Subcutaneous abdominal adipose tissue (tissue), 5 donors: ENCODE measurements at regions not wholly inside any gene's neighbourhood (a gene's known extent, or its start where the extent isn't known, plus 50 kb on each side); places are given as distances from the start of the nearest gene placed in this dataset.

Source experiments
- H3K27ac ChIP-seq: one replicate; pipeline ENCODE4 v1.7.0; 2013; ENCODE audit warnings: low read depth, mild to moderate bottlenecking, inconsistent platforms, low read length, moderate library complexity
- H3K27me3 ChIP-seq, 5 donors: one replicate each; pipeline ENCODE4 v1.7.0; 2013; ENCODE audit warnings: low read length in 5 of 5, inconsistent platforms in 1 of 5; ENCODE audit not compliant: control insufficient read depth in 5 of 5, insufficient read depth in 4 of 5
- H3K36me3 ChIP-seq, 5 donors: one replicate each; pipeline ENCODE4 v1.7.0; 2013; ENCODE audit warnings: low read length in 5 of 5; ENCODE audit not compliant: control insufficient read depth in 5 of 5, insufficient read depth in 5 of 5
- H3K4me1 ChIP-seq, 5 donors: one replicate each; pipeline ENCODE4 v1.7.0; 2013; ENCODE audit warnings: low read length in 5 of 5, mild to moderate bottlenecking in 3 of 5, moderate library complexity in 1 of 5; ENCODE audit not compliant: control insufficient read depth in 5 of 5, insufficient read depth in 5 of 5
- H3K4me3 ChIP-seq, 5 donors: one replicate each; pipeline ENCODE4 v1.7.0; 2013; ENCODE audit warnings: low read length in 5 of 5, low read depth in 1 of 5
- H3K9ac ChIP-seq, 5 donors: one replicate each; pipeline ENCODE4 v1.7.0; 2013; ENCODE audit warnings: low read length in 5 of 5, mild to moderate bottlenecking in 4 of 5, moderate library complexity in 3 of 5
- H3K9me3 ChIP-seq, 5 donors: one replicate each; pipeline ENCODE4 v1.7.0; 2013; ENCODE audit warnings: low read length in 5 of 5; ENCODE audit not compliant: control insufficient read depth in 5 of 5
- donor health status: healthy.
- donor health status: healthy.
- donor health status: healthy.
- donor health status: healthy.
- donor health status: healthy.

DNA sequence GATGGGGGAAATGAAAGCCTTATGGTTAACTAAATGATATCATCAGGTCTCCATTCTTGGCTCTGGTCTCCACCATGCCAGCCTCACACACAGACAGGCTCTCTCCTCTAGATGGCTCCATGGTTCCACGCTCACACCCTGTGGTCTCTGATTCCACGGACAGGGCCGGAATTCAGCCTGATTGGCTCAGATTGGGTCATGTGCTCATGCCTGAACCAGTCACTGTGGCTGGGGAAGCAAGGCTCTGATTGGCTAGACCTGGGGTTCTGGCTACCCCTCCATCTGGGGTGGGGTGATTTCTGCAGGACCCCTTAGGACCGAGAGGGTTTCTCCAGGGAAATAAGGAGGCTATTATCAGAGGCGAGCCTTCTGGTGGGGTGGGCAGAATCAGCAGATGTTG is 277.0 kb downstream of the PTPRU start:
- Histone ChIP-seq H3K9me3 (peaks cover 0 to 4% (median 0%) of the 10 kb centered on the region in 5 donors), H3K4me3 (no peak overlapping the region), H3K27me3 (peaks cover 2 to 6% (median 5%) of the 10 kb centered on the region in 5 donors), H3K27ac (no peak overlapping the region), H3K36me3 (no peaks in the 10 kb centered on the region), H3K4me1 (peaks cover 0 to 3% (median 0%) of the 10 kb centered on the region in 5 donors), H3K9ac (no peak overlapping the region)

GRCh38 chr1:29511436-29511835 is 275.1 kb downstream of the PTPRU start:
- peaks cover 0 to 3% (median 0%) of the 10 kb centered on the region in 5 donors for H3K4me1 ChIP-seq
- no peak overlapping the region for H3K4me3 ChIP-seq
- no peaks in the 10 kb centered on the region for H3K36me3 ChIP-seq
- H3K27ac ChIP-seq, result no peak overlapping the region
- H3K9me3 ChIP-seq, result peaks cover 0 to 4% (median 0%) of the 10 kb centered on the region in 5 donors
- H3K9ac ChIP-seq, result no peak overlapping the region
- H3K27me3 ChIP-seq, result peaks cover 5 to 8% (median 6%) of the 10 kb centered on the region in 5 donors

- no peak overlapping the region for H3K9ac ChIP-seq
- peaks cover 3 to 18% (median 17%) of the 10 kb centered on the region in 5 donors for H3K27me3 ChIP-seq
- no peak overlapping the region for H3K27ac ChIP-seq
- peaks cover 0 to 4% (median 0%) of the 10 kb centered on the region in 5 donors for H3K9me3 ChIP-seq
- H3K4me3 ChIP-seq, result no peak overlapping the region
- H3K36me3 ChIP-seq, result no peaks in the 10 kb centered on the region
- no peaks in the 10 kb centered on the region for H3K4me1 ChIP-seq
Observed at GRCh38 chr1:29508458-29509107, 272.3 kb downstream of the PTPRU start.

GRCh38 chr1:29506678-29507225 is 270.4 kb downstream of the PTPRU start:
- H3K9me3 ChIP-seq, result peaks cover 0 to 3% (median 0%) of the 10 kb centered on the region in 5 donors
- peaks cover 3 to 20% (median 17%) of the 10 kb centered on the region in 5 donors for H3K27me3 ChIP-seq
- H3K36me3 ChIP-seq, result no peaks in the 10 kb centered on the region
- no peak overlapping the region for H3K9ac ChIP-seq
- H3K4me1 ChIP-seq, result no peaks in the 10 kb centered on the region
- no peak overlapping the region for H3K27ac ChIP-seq
- no peak overlapping the region for H3K4me3 ChIP-seq

DNA sequence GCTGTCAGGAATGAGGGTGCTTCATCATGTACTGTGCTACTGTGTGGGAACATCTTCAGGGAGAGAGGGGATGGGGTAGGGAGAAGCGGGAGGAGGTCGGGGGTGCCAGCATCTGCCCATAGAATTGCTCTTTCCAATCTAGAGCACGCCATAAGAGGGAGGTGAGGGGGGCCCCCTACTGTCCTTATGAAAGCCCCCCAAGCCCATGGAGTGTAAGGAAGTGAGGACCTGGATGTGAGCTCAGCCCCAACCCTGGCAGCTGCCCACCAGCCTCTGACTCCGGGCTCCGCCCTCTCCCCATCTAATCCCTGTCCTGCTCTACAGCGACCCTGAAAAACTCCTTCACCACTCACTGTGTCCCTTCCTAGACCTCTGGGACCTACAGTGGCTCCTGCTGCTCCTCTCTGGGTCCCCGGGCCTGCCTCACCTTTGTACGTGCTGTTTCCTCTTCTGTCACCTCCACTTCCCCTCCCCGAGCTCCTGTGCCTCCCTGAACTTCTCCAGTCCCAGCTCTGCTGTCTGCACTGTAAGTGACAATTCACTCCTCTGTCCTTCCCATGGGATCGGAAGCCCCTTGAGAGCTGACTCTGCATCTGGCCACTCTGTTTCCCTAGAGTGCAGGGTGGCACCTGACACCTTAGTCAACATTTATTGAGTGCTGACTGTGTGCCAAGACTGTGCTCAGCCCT is 269.4 kb downstream of the PTPRU start:
- Histone ChIP-seq H3K4me3 (no peak overlapping the region), H3K27ac (no peak overlapping the region), H3K9me3 (no peaks in the 10 kb centered on the region), H3K27me3 (peaks cover 3 to 20% (median 17%) of the 10 kb centered on the region in 5 donors), H3K36me3 (no peaks in the 10 kb centered on the region), H3K4me1 (no peaks in the 10 kb centered on the region), H3K9ac (no peak overlapping the region)

GRCh38 chr1:29504709-29505410 is 268.5 kb downstream of the PTPRU start:
- H3K36me3 ChIP-seq, result no peaks in the 10 kb centered on the region

GRCh38 chr1:29504196-29504595 is 267.9 kb downstream of the PTPRU start:
- no peaks in the 10 kb centered on the region for H3K9me3 ChIP-seq
- no peak overlapping the region for H3K27ac ChIP-seq
- no peak overlapping the region for H3K4me3 ChIP-seq
- no peak overlapping the region for H3K9ac ChIP-seq
- H3K36me3 ChIP-seq, result no peaks in the 10 kb centered on the region
- no peaks in the 10 kb centered on the region for H3K4me1 ChIP-seq
- H3K27me3 ChIP-seq, result peaks cover 6 to 22% (median 18%) of the 10 kb centered on the region in 5 donors

More at GRCh38 chr1:29504709-29505410, 268.5 kb downstream of the PTPRU start:
- Histone ChIP-seq H3K27ac (no peak overlapping the region), H3K4me1 (no peaks in the 10 kb centered on the region), H3K9me3 (no peaks in the 10 kb centered on the region), H3K27me3 (peaks cover 4 to 22% (median 18%) of the 10 kb centered on the region in 5 donors), H3K9ac (no peak overlapping the region), H3K4me3 (no peak overlapping the region)

- Histone ChIP-seq H3K27me3 (peaks cover 10 to 25% (median 19%) of the 10 kb centered on the region in 5 donors), H3K4me1 (no peaks in the 10 kb centered on the region), H3K36me3 (no peaks in the 10 kb centered on the region), H3K9ac (no peak overlapping the region), H3K9me3 (no peaks in the 10 kb centered on the region), H3K27ac (no peak overlapping the region), H3K4me3 (no peak overlapping the region)
Observed at GRCh38 chr1:29502911-29503840, 266.9 kb downstream of the PTPRU start.

- Histone ChIP-seq H3K36me3 (no peaks in the 10 kb centered on the region), H3K4me3 (no peak overlapping the region), H3K9me3 (no peaks in the 10 kb centered on the region), H3K4me1 (no peaks in the 10 kb centered on the region), H3K27me3 (peaks cover 10 to 31% (median 25%) of the 10 kb centered on the region in 5 donors), H3K27ac (no peak overlapping the region), H3K9ac (no peak overlapping the region)
Observed at GRCh38 chr1:29502225-29502910, 266.0 kb downstream of the PTPRU start.
